ENCODE measurements at regions not wholly inside any gene's neighbourhood (a gene's known extent, or its start where the extent isn't known, plus 50 kb on each side); places are given as distances from the start of the nearest gene placed in this dataset.

DNA sequence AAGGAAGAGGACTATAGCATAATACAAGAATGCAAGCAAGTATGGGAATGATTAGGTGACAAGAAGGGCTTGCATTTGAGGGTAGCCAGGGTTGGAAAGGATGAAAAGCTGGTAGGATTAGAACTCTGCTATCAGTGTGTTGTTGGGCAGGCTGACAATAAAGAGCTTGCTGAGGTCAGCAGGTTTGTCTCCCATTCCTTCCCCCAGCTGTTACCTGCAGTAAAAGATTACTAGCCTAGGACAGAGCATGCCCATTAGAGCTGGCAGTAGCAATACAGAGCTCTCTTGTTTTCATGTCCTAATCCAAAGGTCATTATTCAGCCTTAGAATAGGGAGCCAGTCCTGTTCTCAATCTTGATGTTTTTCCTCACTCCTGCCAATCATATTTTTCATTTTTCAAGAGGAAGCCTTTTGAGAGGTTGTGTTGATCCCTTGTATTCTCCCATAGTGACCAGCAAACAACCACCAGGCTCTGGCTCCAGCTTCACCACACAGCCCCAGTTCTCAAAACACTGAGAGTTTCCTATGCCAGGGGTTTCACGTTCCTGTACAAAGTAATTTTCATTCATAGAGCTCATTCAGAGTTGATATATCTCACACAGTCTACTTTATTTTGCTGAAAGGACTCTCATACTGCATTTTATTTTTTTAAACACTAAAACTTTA, 71.7 kb downstream of the OR2K2 start:
- TF ChIP-seq CTCF (conservative IDR thresholded peaks at IDR 0.05) (no peak), ZFX (IDR thresholded peaks at IDR 0.05) (no peak)
- H3K27ac ChIP-seq, result no peak overlapping the region

DNA sequence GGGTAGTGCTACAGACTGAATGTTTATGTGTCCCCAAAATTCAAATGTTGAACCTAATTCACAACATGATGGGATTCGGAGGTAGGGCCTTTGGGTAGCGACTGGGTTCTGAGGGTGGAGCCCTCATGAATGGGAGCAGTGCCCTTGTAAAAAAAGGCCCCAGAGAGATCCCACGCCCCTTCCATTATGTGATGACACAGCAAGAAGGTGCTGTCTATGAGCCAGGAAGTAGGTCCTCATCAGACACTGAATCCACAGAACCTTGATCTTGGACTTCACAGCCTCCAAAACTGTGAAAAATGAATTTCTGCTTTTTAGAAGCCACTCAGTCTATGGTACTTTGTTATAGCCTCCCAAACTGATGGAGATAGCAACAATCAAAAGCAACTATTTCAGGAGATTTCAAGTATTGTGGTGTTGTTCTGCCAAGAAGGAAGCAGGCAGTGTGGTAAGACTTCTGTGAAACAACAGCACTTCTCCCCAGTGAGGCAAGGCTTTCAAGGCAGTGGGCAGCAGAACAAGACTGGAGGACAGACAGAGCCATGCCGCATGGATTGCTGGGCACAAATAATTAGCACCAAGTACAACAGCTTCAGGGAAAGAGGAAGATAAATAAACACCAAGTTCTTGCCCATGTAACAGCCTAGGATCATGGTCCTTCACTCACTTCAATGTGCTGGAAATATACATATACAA, 76.1 kb downstream of the OR2K2 start:
- H3K27ac ChIP-seq, result no peak overlapping the region
- no peak for TF ChIP-seq ZFX (IDR thresholded peaks at IDR 0.05)
- no peak for TF ChIP-seq CTCF (conservative IDR thresholded peaks at IDR 0.05)

GRCh38 chr9:111250875-111251842, 78.9 kb downstream of the OR2K2 start:
- no peak overlapping the region for H3K27ac ChIP-seq
- TF ChIP-seq CTCF (conservative IDR thresholded peaks at IDR 0.05) (no peak), ZFX (IDR thresholded peaks at IDR 0.05) (no peak)

DNA sequence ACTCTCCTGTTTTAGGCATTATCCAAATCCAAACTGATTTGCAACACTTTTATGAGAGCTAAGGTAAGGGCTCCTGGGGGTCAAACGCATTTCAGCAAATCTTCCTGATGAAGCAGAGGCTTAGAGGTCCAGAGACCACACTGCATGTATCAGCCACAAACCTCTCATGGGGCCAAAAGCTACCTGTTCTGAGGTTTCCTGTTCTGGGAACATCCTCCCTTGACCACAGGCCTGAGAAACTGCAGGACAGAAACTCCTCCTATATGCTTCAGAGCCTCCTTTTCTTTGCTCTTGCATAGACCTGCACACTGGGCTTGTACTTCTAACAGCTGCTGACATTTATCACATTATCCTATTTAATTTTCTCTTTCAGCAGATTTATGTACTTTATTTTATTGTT, 92.6 kb downstream of the OR2K2 start:
- TF ChIP-seq ZFX (IDR thresholded peaks at IDR 0.05) (no peak), CTCF (conservative IDR thresholded peaks at IDR 0.05) (no peak)

GRCh38 chr9:111236332-111236731, 93.7 kb downstream of the OR2K2 start:
- no peak overlapping the region for H3K27ac ChIP-seq
- TF ChIP-seq ZFX (IDR thresholded peaks at IDR 0.05) (no peak), CTCF (conservative IDR thresholded peaks at IDR 0.05) (no peak)

More for the DNA sequence above, 92.6 kb downstream of the OR2K2 start:
- no peak overlapping the region for H3K27ac ChIP-seq

DNA sequence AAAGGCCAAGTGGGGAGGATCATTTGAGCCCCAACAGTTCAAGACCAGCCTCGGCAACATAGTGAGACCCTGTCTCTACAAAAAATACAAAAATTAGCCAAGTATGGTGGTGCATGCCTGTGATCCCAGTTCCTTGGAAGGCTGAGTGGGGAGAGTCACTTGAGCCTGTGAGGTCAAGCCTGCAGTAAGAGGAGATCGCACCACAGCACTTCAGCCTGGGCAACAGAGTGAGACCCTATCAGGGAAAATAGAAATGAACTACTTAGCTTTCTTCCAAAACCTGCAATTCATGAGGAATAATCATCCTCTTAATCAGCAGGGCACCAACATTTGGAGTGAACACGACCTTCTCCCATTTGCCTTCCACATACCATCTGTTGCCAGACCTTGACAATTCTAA, 96.1 kb downstream of the OR2K2 start:
- TF ChIP-seq ZFX (IDR thresholded peaks at IDR 0.05) (no peak), CTCF (conservative IDR thresholded peaks at IDR 0.05) (no peak)
- H3K27ac ChIP-seq, result no peak overlapping the region

Measured in C4-2B (cell line).